T-cell (primary cell): ENCODE measurements at regions not wholly inside any gene's neighbourhood (a gene's known extent, or its start where the extent isn't known, plus 50 kb on each side); places are given as distances from the start of the nearest gene placed in this dataset.

Experiments used
- ATAC-seq, 4 experiments: fragments of 200-7000 bp in 3 of 4; fragments of 150-1000 bp in 1 of 4; cut with Tn5 transposase; replicated peaks in 1 of 4; 1 replicate in 3 of 4; 2 replicates in 1 of 4; pipeline ENCODE4 v1.10.0; 2021; ENCODE audit warnings: moderate library complexity in 3 of 4, mild to moderate bottlenecking in 2 of 4, moderate number of reproducible peaks in 1 of 4
- CTCF ChIA-PET, 2 donors: fragments of 300-600 bp; sonication (Branson Sonifier 250); formaldehyde crosslinking; loops; one replicate each; lab custom pipeline; 2022; ENCODE audit warnings: antibody characterized with exemption in 2 of 2; lab: Charles Lee
- POLR2A ChIA-PET, 2 donors: fragments of 300-600 bp; sonication (Branson Sonifier 250); formaldehyde crosslinking; loops; one replicate each; lab custom pipeline; 2022; ENCODE audit warnings: antibody characterized with exemption in 2 of 2; lab: Charles Lee
- DNase-seq, 35 experiments: peaks; one replicate each; pipeline versions ENCODE4 v3.0.0 to v3.0.0-alpha.2; 2013 to 2023
- H3K27ac ChIP-seq: one replicate; pipeline ENCODE4 v1.5.1; 2013; ENCODE audit warnings: low read length
- H3K27me3 ChIP-seq, 2 experiments: replicated peaks in 1 of 2; 1 replicate in 1 of 2; 2 replicates in 1 of 2; pipeline versions ENCODE4 v1.6.1 to v1.7.0; 2013; ENCODE audit warnings: low read length in 1 of 2, mixed read lengths in 1 of 2; ENCODE audit not compliant: control insufficient read depth in 2 of 2, insufficient read depth in 2 of 2; ENCODE audit errors: extremely low read depth in 1 of 2
- H3K36me3 ChIP-seq, 2 donors: 1 replicate in 1 of 2; 2 replicates in 1 of 2; pipeline versions ENCODE4 v1.6.1 to v1.7.0; 2013; ENCODE audit warnings: low read length in 1 of 2; ENCODE audit not compliant: control insufficient read depth in 2 of 2, insufficient read depth in 1 of 2; ENCODE audit errors: extremely low read depth in 1 of 2
- H3K4me1 ChIP-seq, 2 experiments: 1 replicate in 1 of 2; 2 replicates in 1 of 2; pipeline versions ENCODE4 v1.6.1 to v1.7.0; 2013; ENCODE audit warnings: low read length in 2 of 2, mixed read lengths in 1 of 2; ENCODE audit not compliant: insufficient read depth in 2 of 2, control insufficient read depth in 1 of 2; ENCODE audit errors: extremely low read depth in 1 of 2
- H3K4me3 ChIP-seq, 2 donors: 1 replicate in 1 of 2; 2 replicates in 1 of 2; pipeline versions ENCODE4 v1.5.1 to v1.7.0; 2013; ENCODE audit warnings: mild to moderate bottlenecking in 2 of 2, low read length in 1 of 2, moderate library complexity in 1 of 2; ENCODE audit not compliant: control insufficient read depth in 1 of 2; ENCODE audit errors: extremely low read depth in 1 of 2
- H3K9me3 ChIP-seq: 2 replicates; pipeline ENCODE4 v1.7.0; 2013
- H3K27ac Mint-ChIP-seq, 2 donors: one replicate each; pipeline ENCODE4 v1.8.0; 2020 to 2021; ENCODE audit warnings: mild to moderate bottlenecking in 2 of 2, mixed read lengths in 2 of 2
- H3K27me3 Mint-ChIP-seq, 2 donors: one replicate each; pipeline ENCODE4 v1.8.0; 2021 to 2022; ENCODE audit warnings: mixed read lengths in 2 of 2
- H3K36me3 Mint-ChIP-seq: one replicate; pipeline ENCODE4 v1.8.0; 2021; ENCODE audit warnings: mixed read lengths
- H3K4me1 Mint-ChIP-seq, 3 donors: one replicate each; pipeline ENCODE4 v1.8.0; 2020 to 2022; ENCODE audit warnings: mixed read lengths in 3 of 3, mild to moderate bottlenecking in 1 of 3
- H3K4me3 Mint-ChIP-seq, 3 donors: one replicate each; pipeline ENCODE4 v1.8.0; 2020 to 2022; ENCODE audit warnings: mild to moderate bottlenecking in 3 of 3, mixed read lengths in 3 of 3, moderate library complexity in 3 of 3
- H3K9me3 Mint-ChIP-seq, 3 donors: one replicate each; pipeline ENCODE4 v1.8.0; 2020 to 2022; ENCODE audit warnings: mixed read lengths in 3 of 3
- WGBS: methylation state at CpG from one replicate; pipeline ENCODE4 v1.1.5; 2013; ENCODE audit warnings: missing lambda C conversion rate; ENCODE audit not compliant: insufficient coverage; 5-methylcytosine and 5-hydroxymethylcytosine counted together

- no peak for ATAC-seq
- peaks cover 0 to 6% of the 10 kb centered on the region in 2 donors for H3K27me3 Mint-ChIP-seq
- no peak overlapping the region for H3K27ac Mint-ChIP-seq
- Histone ChIP-seq H3K4me3 (no peak overlapping the region), H3K4me1 (no peaks in the 10 kb centered on the region), H3K27me3 (peaks cover 0 to 11% of the 10 kb centered on the region in 2 experiments), H3K9me3 (no peaks in the 10 kb centered on the region), H3K27ac (no peak overlapping the region), H3K36me3 (no peaks in the 10 kb centered on the region)
- H3K36me3 Mint-ChIP-seq: no peaks in the 10 kb centered on the region
- H3K4me1 Mint-ChIP-seq: no peaks in the 10 kb centered on the region
- ChIA-PET CTCF (no interaction called here), POLR2A (no interaction called here)
- H3K9me3 Mint-ChIP-seq: peaks cover 0 to 5% (median 0%) of the 10 kb centered on the region in 3 donors
- DNase-seq: no peak
- WGBS: 60% methylated on average over 1 of the region's 2 CpGs
- H3K4me3 Mint-ChIP-seq: no peak overlapping the region
Measured at GRCh38 chr16:55088098-55088497, 157.4 kb downstream of the IRX5 start.

DNA sequence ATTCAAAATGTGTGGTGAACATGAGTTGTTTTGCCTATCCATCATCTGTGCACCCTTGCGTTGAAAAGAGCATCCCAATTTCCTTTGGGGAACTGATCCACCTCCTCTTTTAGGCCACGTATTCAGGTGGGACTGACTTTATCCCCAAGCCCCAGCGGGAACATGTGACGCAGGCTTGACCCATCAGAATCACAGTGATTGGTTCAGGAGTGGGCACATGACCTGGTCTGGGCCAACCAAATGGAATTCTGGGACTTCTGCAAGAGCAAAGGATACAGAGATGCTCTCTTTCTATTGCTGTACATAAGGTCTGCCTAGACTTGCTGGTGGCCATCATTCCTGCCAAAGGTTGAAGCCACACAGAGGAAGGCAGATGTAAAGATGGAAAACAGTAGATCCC is 158.9 kb downstream of the IRX5 start:
- no peak overlapping the region for H3K27ac ChIP-seq
- no peak for ATAC-seq
- WGBS: 80% methylated on average over 4 of the region's 4 CpGs

GRCh38 chr16:55091213-55091870 is 160.7 kb downstream of the IRX5 start:
- POLR2A ChIA-PET: no interaction called here

More for the DNA sequence above, 158.9 kb downstream of the IRX5 start:
- Histone ChIP-seq H3K4me1 (no peaks in the 10 kb centered on the region), H3K9me3 (no peaks in the 10 kb centered on the region), H3K36me3 (no peaks in the 10 kb centered on the region), H3K27me3 (peaks cover 0 to 11% of the 10 kb centered on the region in 2 experiments), H3K4me3 (no peak overlapping the region)
- no peak overlapping the region for H3K4me3 Mint-ChIP-seq
- H3K9me3 Mint-ChIP-seq: peaks cover 0 to 5% (median 0%) of the 10 kb centered on the region in 3 donors
- H3K4me1 Mint-ChIP-seq: no peaks in the 10 kb centered on the region
- ChIA-PET CTCF (no interaction called here), POLR2A (no interaction called here)
- H3K27ac Mint-ChIP-seq: no peak overlapping the region
- H3K27me3 Mint-ChIP-seq: peaks cover 0 to under 1% of the 10 kb centered on the region in 2 donors
- H3K36me3 Mint-ChIP-seq: no peaks in the 10 kb centered on the region
- DNase-seq: no peak

GRCh38 chr16:55091871-55092230 is 161.2 kb downstream of the IRX5 start:
- Histone ChIP-seq H3K36me3 (no peaks in the 10 kb centered on the region), H3K27me3 (peaks cover 0 to 11% of the 10 kb centered on the region in 2 experiments), H3K27ac (no peak overlapping the region), H3K9me3 (no peaks in the 10 kb centered on the region), H3K4me1 (no peaks in the 10 kb centered on the region), H3K4me3 (no peak overlapping the region)
- CTCF ChIA-PET: no interaction called here
- POLR2A ChIA-PET: no interaction called here
- no peak for DNase-seq
- WGBS: 73% methylated on average over 2 of the region's 5 CpGs
- Mint-ChIP-seq H3K27me3 (no peaks in the 10 kb centered on the region), H3K4me1 (no peaks in the 10 kb centered on the region), H3K27ac (no peak overlapping the region), H3K9me3 (peaks cover 0 to 5% (median 0%) of the 10 kb centered on the region in 3 donors), H3K4me3 (no peak overlapping the region), H3K36me3 (no peaks in the 10 kb centered on the region)
- ATAC-seq: no peak

More at GRCh38 chr16:55091213-55091870, 160.7 kb downstream of the IRX5 start:
- peaks cover 0 to 11% of the 10 kb centered on the region in 2 experiments for H3K27me3 ChIP-seq
- H3K9me3 ChIP-seq: no peaks in the 10 kb centered on the region
- ATAC-seq (no peak), DNase-seq (no peak)
- H3K4me1 ChIP-seq: no peaks in the 10 kb centered on the region
- no peak overlapping the region for H3K4me3 ChIP-seq
- Mint-ChIP-seq H3K27ac (no peak overlapping the region), H3K9me3 (peaks cover 0 to 5% (median 0%) of the 10 kb centered on the region in 3 donors), H3K27me3 (no peaks in the 10 kb centered on the region), H3K36me3 (no peaks in the 10 kb centered on the region), H3K4me3 (no peak overlapping the region), H3K4me1 (no peaks in the 10 kb centered on the region)
- CTCF ChIA-PET: no interaction called here
- H3K36me3 ChIP-seq: no peaks in the 10 kb centered on the region
- no peak overlapping the region for H3K27ac ChIP-seq
- 81% methylated on average over 24 of the region's 24 CpGs for WGBS

GRCh38 chr16:55100100-55100499 is 169.4 kb downstream of the IRX5 start:
- no peak overlapping the region for H3K4me3 Mint-ChIP-seq
- Histone ChIP-seq H3K9me3 (no peaks in the 10 kb centered on the region), H3K4me3 (no peak overlapping the region), H3K27me3 (peaks cover 0 to 6% of the 10 kb centered on the region in 2 experiments), H3K27ac (no peak overlapping the region), H3K36me3 (no peaks in the 10 kb centered on the region), H3K4me1 (no peaks in the 10 kb centered on the region)
- peaks cover 4 to 17% (median 8%) of the 10 kb centered on the region in 3 donors for H3K9me3 Mint-ChIP-seq
- no peak overlapping the region for H3K27ac Mint-ChIP-seq
- ChIA-PET POLR2A (no interaction called here), CTCF (interaction anchor here in 1 of 2 donors (0.6 kb wide), 1 partner anchor 866 kb away, joined by 3 read pairs; no protein-coding TSS in a partner anchor)
- no peaks in the 10 kb centered on the region for H3K36me3 Mint-ChIP-seq
- no peaks in the 10 kb centered on the region for H3K4me1 Mint-ChIP-seq
- no peaks in the 10 kb centered on the region for H3K27me3 Mint-ChIP-seq
- no peak for DNase-seq
- ATAC-seq: no peak

GRCh38 chr16:55101026-55101425 is 170.4 kb downstream of the IRX5 start:
- no peaks in the 10 kb centered on the region for H3K27me3 Mint-ChIP-seq
- Histone ChIP-seq H3K27ac (no peak overlapping the region), H3K4me1 (no peaks in the 10 kb centered on the region), H3K9me3 (no peaks in the 10 kb centered on the region), H3K36me3 (no peaks in the 10 kb centered on the region), H3K27me3 (peaks cover 0 to 6% of the 10 kb centered on the region in 2 experiments), H3K4me3 (no peak overlapping the region)
- ChIA-PET CTCF (no interaction called here), POLR2A (no interaction called here)
- ATAC-seq: no peak
- no peak overlapping the region for H3K27ac Mint-ChIP-seq
- peaks cover 4 to 17% (median 8%) of the 10 kb centered on the region in 3 donors for H3K9me3 Mint-ChIP-seq
- no peaks in the 10 kb centered on the region for H3K4me1 Mint-ChIP-seq
- no peak overlapping the region for H3K4me3 Mint-ChIP-seq
- H3K36me3 Mint-ChIP-seq: no peaks in the 10 kb centered on the region
- 70% methylated on average over 4 of the region's 4 CpGs for WGBS
- DNase-seq: no peak
